ENCODE measurements at regions not wholly inside any gene's neighbourhood (a gene's known extent, or its start where the extent isn't known, plus 50 kb on each side); places are given as distances from the start of the nearest gene placed in this dataset.
A peak's percentile ranks its signal among the peaks of the same experiment; 100 is the strongest.

DNA sequence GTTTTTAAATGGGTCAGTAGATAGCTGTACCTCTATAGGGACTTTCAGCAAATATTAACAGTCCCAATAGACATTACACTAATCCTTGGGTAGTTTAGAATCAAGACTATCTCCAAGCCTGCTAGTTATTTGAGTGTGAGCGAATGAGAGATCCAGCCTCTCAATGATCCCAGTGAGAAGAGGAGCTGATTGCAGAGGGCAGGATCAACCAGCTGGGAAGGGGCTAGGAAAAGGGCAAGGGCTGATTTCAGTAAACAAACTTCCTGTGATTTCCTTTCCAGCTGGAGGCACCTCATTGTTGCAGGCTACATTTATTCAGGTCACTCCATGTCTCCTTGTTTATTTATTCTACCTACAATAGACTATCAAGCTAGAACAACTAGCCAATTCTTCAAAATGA is 84.1 kb upstream of the CTNNA2 start:
- H3K27me3 ChIP-seq (ENCODE audit: control insufficient read depth in 3 of 3, insufficient read depth in 3 of 3, low read length in 2 of 3) = no peaks in the 10 kb centered on the region
- whole genome bisulfite sequencing, 2 donors = 48 to 62% methylated on average over 1 of the region's 1 CpG
- no peak overlapping the region for H3K4me3 ChIP-seq
- no peak overlapping the region for H3K9ac ChIP-seq (ENCODE audit: insufficient read depth in 1 of 2, low read length in 2 of 2)
- H3K27ac ChIP-seq (ENCODE audit: low read depth in 1 of 2, low read length in 1 of 2) = no peak overlapping the region
- TF ChIP-seq, protein P1, sequence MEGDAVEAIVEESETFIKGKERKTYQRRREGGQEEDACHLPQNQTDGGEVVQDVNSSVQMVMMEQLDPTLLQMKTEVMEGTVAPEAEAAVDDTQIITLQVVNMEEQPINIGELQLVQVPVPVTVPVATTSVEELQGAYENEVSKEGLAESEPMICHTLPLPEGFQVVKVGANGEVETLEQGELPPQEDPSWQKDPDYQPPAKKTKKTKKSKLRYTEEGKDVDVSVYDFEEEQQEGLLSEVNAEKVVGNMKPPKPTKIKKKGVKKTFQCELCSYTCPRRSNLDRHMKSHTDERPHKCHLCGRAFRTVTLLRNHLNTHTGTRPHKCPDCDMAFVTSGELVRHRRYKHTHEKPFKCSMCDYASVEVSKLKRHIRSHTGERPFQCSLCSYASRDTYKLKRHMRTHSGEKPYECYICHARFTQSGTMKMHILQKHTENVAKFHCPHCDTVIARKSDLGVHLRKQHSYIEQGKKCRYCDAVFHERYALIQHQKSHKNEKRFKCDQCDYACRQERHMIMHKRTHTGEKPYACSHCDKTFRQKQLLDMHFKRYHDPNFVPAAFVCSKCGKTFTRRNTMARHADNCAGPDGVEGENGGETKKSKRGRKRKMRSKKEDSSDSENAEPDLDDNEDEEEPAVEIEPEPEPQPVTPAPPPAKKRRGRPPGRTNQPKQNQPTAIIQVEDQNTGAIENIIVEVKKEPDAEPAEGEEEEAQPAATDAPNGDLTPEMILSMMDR (IDR thresholded peaks at IDR 0.05; ENCODE audit: control extremely low read depth, extremely low read depth) = no peak
- DNase-seq (peak in 1 of 3 donors; percentile 8), ATAC-seq (ENCODE audit: insufficient read depth, low FRiP score) (no peak)
- peaks cover 0 to 4% (median 0%) of the 10 kb centered on the region in 5 donors for H3K4me1 ChIP-seq (ENCODE audit: control insufficient read depth in 5 of 5, insufficient read depth in 5 of 5, low read length in 5 of 5)
- no peaks in the 10 kb centered on the region for H3K36me3 ChIP-seq (ENCODE audit: control insufficient read depth in 4 of 4, insufficient read depth in 4 of 4, low read length in 4 of 4)
- H3K9me3 ChIP-seq (ENCODE audit: control insufficient read depth in 4 of 4, insufficient read depth in 3 of 4, low read length in 3 of 4) = no peaks in the 10 kb centered on the region

DNA sequence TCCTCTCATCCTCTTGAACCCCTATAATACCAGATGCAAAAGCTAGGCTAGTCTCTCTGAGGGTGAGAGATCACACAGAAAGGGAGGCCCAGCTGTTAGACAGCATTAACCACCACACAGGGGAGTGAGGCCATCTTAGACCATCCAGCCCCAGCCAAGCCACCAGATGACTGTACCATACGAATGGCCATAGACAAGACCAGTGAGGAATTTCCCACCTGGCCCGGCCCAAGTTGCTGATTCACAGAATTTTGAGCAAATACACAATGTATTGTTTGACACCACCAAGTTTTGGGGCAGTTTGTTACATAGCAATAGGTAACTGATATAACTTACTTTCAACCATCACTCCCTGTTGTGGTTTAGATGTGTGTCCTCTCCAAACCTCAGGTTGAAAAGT is 98.2 kb upstream of the CTNNA2 start:
- no peaks in the 10 kb centered on the region for H3K36me3 ChIP-seq (ENCODE audit: control insufficient read depth in 4 of 4, insufficient read depth in 4 of 4, low read length in 4 of 4)
- no peak overlapping the region for H3K27ac ChIP-seq (ENCODE audit: low read depth in 1 of 2, low read length in 1 of 2)
- ATAC-seq (ENCODE audit: insufficient read depth, low FRiP score) (no peak), DNase-seq (no peak)
- no peak overlapping the region for H3K4me3 ChIP-seq
- no peaks in the 10 kb centered on the region for H3K27me3 ChIP-seq (ENCODE audit: control insufficient read depth in 3 of 3, insufficient read depth in 3 of 3, low read length in 2 of 3)
- H3K9me3 ChIP-seq (ENCODE audit: control insufficient read depth in 4 of 4, insufficient read depth in 3 of 4, low read length in 3 of 4) = no peaks in the 10 kb centered on the region
- TF ChIP-seq, protein P1 (IDR thresholded peaks at IDR 0.05; ENCODE audit: control extremely low read depth, extremely low read depth) = no peak
- WGBS, 2 donors = 66 to 88% methylated on average over 2 of the region's 2 CpGs
- H3K9ac ChIP-seq (ENCODE audit: insufficient read depth in 1 of 2, low read length in 2 of 2) = no peak overlapping the region
- no peaks in the 10 kb centered on the region for H3K4me1 ChIP-seq (ENCODE audit: control insufficient read depth in 5 of 5, insufficient read depth in 5 of 5, low read length in 5 of 5)

DNA sequence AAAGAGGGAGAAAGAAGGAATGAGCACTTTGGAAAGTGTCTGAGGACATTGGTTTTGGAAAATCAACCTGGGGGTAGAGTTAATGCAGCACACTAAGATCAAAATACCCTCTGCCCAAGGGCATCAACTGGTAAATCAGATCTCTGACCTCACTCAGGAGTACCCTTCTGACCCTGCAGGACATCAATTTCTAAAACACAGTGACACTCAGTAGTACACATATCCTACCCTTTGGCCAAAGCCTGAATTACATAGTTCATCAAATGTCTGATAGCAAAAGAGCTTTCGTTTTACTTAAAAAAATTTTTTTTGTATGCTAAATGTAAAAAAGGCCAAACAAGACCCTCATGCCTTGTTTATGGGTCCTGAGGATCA is 118.4 kb upstream of the CTNNA2 start:
- no peaks in the 10 kb centered on the region for H3K27me3 ChIP-seq (ENCODE audit: control insufficient read depth in 3 of 3, insufficient read depth in 3 of 3, low read length in 2 of 3)
- H3K4me1 ChIP-seq (ENCODE audit: control insufficient read depth in 5 of 5, insufficient read depth in 5 of 5, low read length in 5 of 5) = peaks cover 0 to 7% (median 0%) of the 10 kb centered on the region in 5 donors
- no peaks in the 10 kb centered on the region for H3K36me3 ChIP-seq (ENCODE audit: control insufficient read depth in 4 of 4, insufficient read depth in 4 of 4, low read length in 4 of 4)
- H3K9me3 ChIP-seq (ENCODE audit: control insufficient read depth in 4 of 4, insufficient read depth in 3 of 4, low read length in 3 of 4) = peaks cover 0 to 7% (median 3%) of the 10 kb centered on the region in 4 donors
- WGBS, 2 donors = 69 to 83% methylated on average over 1 of the region's 1 CpG
- H3K9ac ChIP-seq (ENCODE audit: insufficient read depth in 1 of 2, low read length in 2 of 2) = no peak overlapping the region
- H3K27ac ChIP-seq (ENCODE audit: low read depth in 1 of 2, low read length in 1 of 2) = no peak overlapping the region
- no peak overlapping the region for H3K4me3 ChIP-seq
- ATAC-seq (ENCODE audit: insufficient read depth, low FRiP score) (no peak), DNase-seq (no peak)
- TF ChIP-seq, protein P1 (IDR thresholded peaks at IDR 0.05; ENCODE audit: control extremely low read depth, extremely low read depth) = no peak

DNA sequence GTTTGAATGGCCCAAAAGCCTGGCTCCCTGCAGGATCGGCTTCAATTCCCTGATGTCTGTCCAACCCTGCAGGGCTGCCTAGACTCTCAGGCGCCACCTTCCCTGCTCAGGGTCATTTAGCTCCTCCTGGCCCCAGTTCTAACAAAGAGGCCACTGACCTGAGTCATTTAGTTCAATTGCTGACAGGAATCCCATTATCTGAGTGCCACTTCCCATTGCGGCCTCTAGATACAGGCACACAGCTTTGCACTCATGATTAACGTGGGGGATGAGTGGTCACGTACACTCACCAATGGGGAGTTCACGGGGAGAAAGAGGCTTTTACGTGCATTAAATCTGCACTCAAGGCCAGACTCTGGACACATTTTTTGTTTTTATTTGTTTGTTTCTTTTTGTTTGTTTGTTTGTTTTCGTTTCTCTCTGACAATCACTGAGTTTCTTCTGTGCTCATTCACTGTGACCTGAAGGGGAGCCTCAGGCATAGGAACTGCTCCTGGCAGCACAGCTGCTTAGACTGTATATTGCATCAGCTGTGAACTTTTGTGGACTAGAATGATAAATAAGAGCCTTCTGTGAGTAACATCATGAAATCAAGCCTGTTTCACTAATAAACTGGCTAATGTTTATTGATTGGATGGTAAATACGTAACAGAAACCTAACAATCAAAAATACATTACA is 118.9 kb upstream of the CTNNA2 start:
- Histone ChIP-seq H3K9me3 (ENCODE audit: control insufficient read depth in 4 of 4, insufficient read depth in 3 of 4, low read length in 3 of 4) (peaks cover 0 to 5% (median 1%) of the 10 kb centered on the region in 4 donors), H3K27me3 (ENCODE audit: control insufficient read depth in 3 of 3, insufficient read depth in 3 of 3, low read length in 2 of 3) (no peaks in the 10 kb centered on the region), H3K27ac (ENCODE audit: low read depth in 1 of 2, low read length in 1 of 2) (no peak overlapping the region), H3K9ac (ENCODE audit: insufficient read depth in 1 of 2, low read length in 2 of 2) (no peak overlapping the region), H3K36me3 (ENCODE audit: control insufficient read depth in 4 of 4, insufficient read depth in 4 of 4, low read length in 4 of 4) (no peaks in the 10 kb centered on the region), H3K4me1 (ENCODE audit: control insufficient read depth in 5 of 5, insufficient read depth in 5 of 5, low read length in 5 of 5) (peaks cover 0 to 7% (median 0%) of the 10 kb centered on the region in 5 donors), H3K4me3 (no peak overlapping the region)
- TF ChIP-seq, protein P1 (IDR thresholded peaks at IDR 0.05; ENCODE audit: control extremely low read depth, extremely low read depth) = no peak
- 32 to 35% methylated on average over 9 of the region's 9 CpGs for WGBS, 2 donors
- ATAC-seq (ENCODE audit: insufficient read depth, low FRiP score) (no peak), DNase-seq (peak; percentile 41 to 70 (median 45))
